H9 (cell line): ENCODE measurements at regions not wholly inside any gene's neighbourhood (a gene's known extent, or its start where the extent isn't known, plus 50 kb on each side); places are given as distances from the start of the nearest gene placed in this dataset.

Experiments used
- DNase-seq: peaks from one replicate; pipeline ENCODE4 v3.0.0-alpha.2; 2017
- H2AFZ ChIP-seq: one replicate; pipeline ENCODE4 v1.6.1; 2013; ENCODE audit warnings: mild to moderate bottlenecking, low read length, control low read depth, moderate library complexity
- H2AK5ac ChIP-seq: 2 replicates; pipeline ENCODE4 v1.6.1; 2013; ENCODE audit warnings: low read length, control low read depth, mixed read lengths; ENCODE audit not compliant: insufficient read length
- H2BK120ac ChIP-seq: one replicate; pipeline ENCODE4 v1.6.1; 2013; ENCODE audit warnings: low read depth, mild to moderate bottlenecking, low read length, control low read depth, inconsistent platforms; ENCODE audit not compliant: poor library complexity, severe bottlenecking
- H2BK12ac ChIP-seq: 2 replicates; pipeline ENCODE4 v1.6.1; 2013; ENCODE audit warnings: low read length, control low read depth, mixed read lengths, low read depth; ENCODE audit not compliant: insufficient read length
- H2BK15ac ChIP-seq: 2 replicates; pipeline ENCODE4 v1.6.1; 2013; ENCODE audit warnings: low read depth, low read length, control low read depth
- H2BK20ac ChIP-seq: one replicate; pipeline ENCODE4 v1.6.1; 2013; ENCODE audit warnings: low read depth, mild to moderate bottlenecking, low read length, control low read depth, inconsistent platforms; ENCODE audit not compliant: poor library complexity, severe bottlenecking
- H2BK5ac ChIP-seq: 2 replicates; pipeline ENCODE4 v1.6.1; 2013; ENCODE audit warnings: low read length, control low read depth, mixed read lengths; ENCODE audit not compliant: insufficient read length
- H3K14ac ChIP-seq: 2 replicates; pipeline ENCODE4 v1.6.1; 2013; ENCODE audit warnings: low read length, control low read depth; ENCODE audit not compliant: insufficient read depth
- H3K18ac ChIP-seq: 2 replicates; pipeline ENCODE4 v1.6.1; 2013; ENCODE audit warnings: low read depth, mild to moderate bottlenecking, mixed read lengths, low read length, control low read depth; ENCODE audit not compliant: insufficient read length
- H3K23ac ChIP-seq: 2 replicates; pipeline ENCODE4 v1.6.1; 2013; ENCODE audit warnings: low read length, control low read depth, mixed read lengths, low read depth; ENCODE audit not compliant: insufficient read length
- H3K23me2 ChIP-seq: 2 replicates; pipeline ENCODE4 v1.6.1; 2013; ENCODE audit warnings: low read depth, mild to moderate bottlenecking, mixed read lengths, low read length, control low read depth; ENCODE audit not compliant: insufficient read length, poor library complexity, severe bottlenecking
- H3K27ac ChIP-seq: 2 replicates; pipeline ENCODE4 v1.5.1; 2013; ENCODE audit warnings: low read length, control low read depth, mixed read lengths, low read depth; ENCODE audit not compliant: insufficient read length
- H3K27me3 ChIP-seq: 2 replicates; pipeline ENCODE4 v1.6.1; 2013; ENCODE audit warnings: low read length, control low read depth, inconsistent platforms; ENCODE audit not compliant: insufficient read depth
- H3K4ac ChIP-seq: 2 replicates; pipeline ENCODE4 v1.6.1; 2013; ENCODE audit warnings: low read depth, mild to moderate bottlenecking, control low read depth, inconsistent platforms, low read length, moderate library complexity
- H3K4me1 ChIP-seq: 2 replicates; pipeline ENCODE4 v1.6.1; 2013; ENCODE audit warnings: low read length, control low read depth, inconsistent platforms; ENCODE audit not compliant: insufficient read depth
- H3K4me2 ChIP-seq: 2 replicates; pipeline ENCODE4 v1.6.1; 2013; ENCODE audit warnings: low read length, control low read depth, mixed read lengths; ENCODE audit not compliant: insufficient read length, insufficient read depth
- H3K56ac ChIP-seq: 2 replicates; pipeline ENCODE4 v1.6.1; 2013; ENCODE audit warnings: low read depth, mild to moderate bottlenecking, mixed read lengths, low read length, control low read depth; ENCODE audit not compliant: insufficient read length
- H3K79me1 ChIP-seq: 2 replicates; pipeline ENCODE4 v1.6.1; 2013; ENCODE audit warnings: low read depth, mild to moderate bottlenecking, moderate library complexity, low read length, control low read depth, inconsistent platforms; ENCODE audit not compliant: insufficient read depth, poor library complexity, severe bottlenecking
- H3K79me2 ChIP-seq: 2 replicates; pipeline ENCODE4 v1.6.1; 2013; ENCODE audit warnings: low read length, control low read depth, inconsistent platforms; ENCODE audit not compliant: insufficient read depth
- H3K9ac ChIP-seq: 2 replicates; pipeline ENCODE4 v1.6.1; 2013; ENCODE audit warnings: low read length, control low read depth, mixed read lengths; ENCODE audit not compliant: insufficient read length; ENCODE audit errors: extremely low read depth
- H3K9me3 ChIP-seq: one replicate; pipeline ENCODE4 v1.6.1; 2013; ENCODE audit warnings: low read depth, low read length, inconsistent platforms; ENCODE audit not compliant: control insufficient read depth
- H3T11ph ChIP-seq: one replicate; pipeline ENCODE4 v1.6.1; 2013; ENCODE audit warnings: mild to moderate bottlenecking, low read length, control low read depth, inconsistent platforms
- H4K20me1 ChIP-seq: one replicate; pipeline ENCODE4 v1.6.1; 2013; ENCODE audit not compliant: control insufficient read depth, insufficient read length, insufficient read depth
- H4K5ac ChIP-seq: 2 replicates; pipeline ENCODE4 v1.6.1; 2013; ENCODE audit warnings: low read depth, mild to moderate bottlenecking, mixed read lengths, low read length, control low read depth; ENCODE audit not compliant: insufficient read length
- H4K8ac ChIP-seq: replicated peaks from 2 replicates; pipeline ENCODE4 v1.6.1; 2013; ENCODE audit warnings: low read length, control low read depth, mixed read lengths, low read depth; ENCODE audit not compliant: insufficient read length
- H4K91ac ChIP-seq: 2 replicates; pipeline ENCODE4 v1.6.1; 2013; ENCODE audit warnings: low read depth, mild to moderate bottlenecking, moderate library complexity, mixed read lengths, low read length, control low read depth; ENCODE audit not compliant: insufficient read length
- H3K27ac Mint-ChIP-seq, 3 experiments: 2 replicates in 2 of 3; 3 replicates in 1 of 3; pipeline ENCODE4 v1.8.0; 2020 to 2021; ENCODE audit warnings: mixed read lengths in 3 of 3, mild to moderate bottlenecking in 1 of 3, moderate library complexity in 1 of 3
- H3K27me3 Mint-ChIP-seq: 2 replicates; pipeline ENCODE4 v1.8.0; 2021; ENCODE audit warnings: low read depth, mild to moderate bottlenecking, moderate library complexity, mixed read lengths
- H3K36me3 Mint-ChIP-seq, 3 experiments: 2 replicates in 2 of 3; 3 replicates in 1 of 3; pipeline ENCODE4 v1.8.0; 2020 to 2021; ENCODE audit warnings: low read depth in 3 of 3, mixed read lengths in 3 of 3; ENCODE audit not compliant: insufficient read depth in 1 of 3
- H3K4me1 Mint-ChIP-seq, 2 experiments: 2 replicates each; pipeline ENCODE4 v1.8.0; 2020; ENCODE audit warnings: mixed read lengths in 2 of 2
- H3K4me3 Mint-ChIP-seq, 2 experiments: 2 replicates in 1 of 2; 3 replicates in 1 of 2; pipeline ENCODE4 v1.8.0; 2020 to 2021; ENCODE audit warnings: mild to moderate bottlenecking in 2 of 2, mixed read lengths in 2 of 2, moderate library complexity in 1 of 2
- H3K9me3 Mint-ChIP-seq, 2 experiments: 2 replicates in 1 of 2; 3 replicates in 1 of 2; pipeline ENCODE4 v1.8.0; 2020; ENCODE audit warnings: mild to moderate bottlenecking in 2 of 2, mixed read lengths in 2 of 2, moderate library complexity in 1 of 2
- WGBS: extraction: QIAGEN DNeasy Blood & Tissue Kit; methylation state at CpG from one replicate; pipeline ENCODE4 v1.1.7; 2013; ENCODE audit warnings: missing lambda C conversion rate, low lambda C conversion rate, mixed read lengths; ENCODE audit not compliant: insufficient read length; ENCODE audit errors: extremely low coverage; 5-methylcytosine and 5-hydroxymethylcytosine counted together
- TF ChIP-seq, protein P1 (sequence below): fragments of 200-600 bp; sonication (generic); conservative IDR thresholded peaks from 3 replicates; pipeline ENCODE4 v1.8.0; 2021; ENCODE audit warnings: antibody characterized with exemption, mild to moderate bottlenecking

DNA sequence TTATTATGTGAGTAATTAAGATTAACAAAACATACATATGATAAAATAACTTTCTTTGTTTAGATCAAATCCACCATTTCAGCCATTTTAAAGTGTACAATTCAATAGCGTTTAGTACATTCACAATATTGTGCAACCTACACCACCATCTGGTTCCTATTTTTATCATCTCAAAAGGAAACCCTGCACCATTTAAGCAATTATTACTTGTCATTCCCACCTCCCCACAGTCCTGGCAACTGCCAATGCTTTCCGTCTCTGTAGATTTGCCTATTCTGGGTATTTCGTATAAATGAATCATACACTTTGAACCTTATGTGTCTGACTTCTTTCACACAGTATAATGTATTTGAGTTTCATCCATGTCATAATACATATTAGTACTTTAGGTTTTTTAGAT is 162.5 kb upstream of the CNTNAP4 start:
- Histone ChIP-seq H4K8ac (no peak overlapping the region), H3T11ph (no peak overlapping the region), H2BK12ac (no peak overlapping the region), H3K56ac (no peak overlapping the region), H3K9me3 (no peaks in the 10 kb centered on the region), H2BK5ac (no peak overlapping the region), H4K20me1 (no peaks in the 10 kb centered on the region), H3K9ac (no peak overlapping the region), H4K91ac (no peak overlapping the region), H3K18ac (no peak overlapping the region), H3K4ac (no peak overlapping the region), H3K27me3 (no peaks in the 10 kb centered on the region), H3K23ac (no peak overlapping the region), H2BK120ac (no peak overlapping the region), H3K14ac (no peak overlapping the region), H2BK15ac (no peak overlapping the region), H3K79me1 (no peaks in the 10 kb centered on the region), H3K4me1 (no peaks in the 10 kb centered on the region), H2AK5ac (no peak overlapping the region), H3K4me2 (no peak overlapping the region), H2BK20ac (no peak overlapping the region), H4K5ac (no peak overlapping the region), H3K27ac (no peak overlapping the region), H2AFZ (no peak overlapping the region), H3K79me2 (no peaks in the 10 kb centered on the region), H3K23me2 (no peaks in the 10 kb centered on the region)
- TF ChIP-seq, protein P1, sequence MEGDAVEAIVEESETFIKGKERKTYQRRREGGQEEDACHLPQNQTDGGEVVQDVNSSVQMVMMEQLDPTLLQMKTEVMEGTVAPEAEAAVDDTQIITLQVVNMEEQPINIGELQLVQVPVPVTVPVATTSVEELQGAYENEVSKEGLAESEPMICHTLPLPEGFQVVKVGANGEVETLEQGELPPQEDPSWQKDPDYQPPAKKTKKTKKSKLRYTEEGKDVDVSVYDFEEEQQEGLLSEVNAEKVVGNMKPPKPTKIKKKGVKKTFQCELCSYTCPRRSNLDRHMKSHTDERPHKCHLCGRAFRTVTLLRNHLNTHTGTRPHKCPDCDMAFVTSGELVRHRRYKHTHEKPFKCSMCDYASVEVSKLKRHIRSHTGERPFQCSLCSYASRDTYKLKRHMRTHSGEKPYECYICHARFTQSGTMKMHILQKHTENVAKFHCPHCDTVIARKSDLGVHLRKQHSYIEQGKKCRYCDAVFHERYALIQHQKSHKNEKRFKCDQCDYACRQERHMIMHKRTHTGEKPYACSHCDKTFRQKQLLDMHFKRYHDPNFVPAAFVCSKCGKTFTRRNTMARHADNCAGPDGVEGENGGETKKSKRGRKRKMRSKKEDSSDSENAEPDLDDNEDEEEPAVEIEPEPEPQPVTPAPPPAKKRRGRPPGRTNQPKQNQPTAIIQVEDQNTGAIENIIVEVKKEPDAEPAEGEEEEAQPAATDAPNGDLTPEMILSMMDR, result no peak
- Mint-ChIP-seq H3K36me3 (no peaks in the 10 kb centered on the region), H3K9me3 (peaks cover 2% of the 10 kb centered on the region in 2 experiments; a peak in 2 of 5 replicates), H3K27ac (no peak overlapping the region), H3K4me1 (no peaks in the 10 kb centered on the region), H3K27me3 (peaks cover 4% of the 10 kb centered on the region), H3K4me3 (no peak overlapping the region)
- DNase-seq, result no peak
- WGBS, result no CpG with 5 or more reads among the region's 3 CpGs
